Parathyroid adenoma (tissue), 2 donors: ENCODE measurements at regions not wholly inside any gene's neighbourhood (a gene's known extent, or its start where the extent isn't known, plus 50 kb on each side); places are given as distances from the start of the nearest gene placed in this dataset.

Source experiments
- H2AFZ ChIP-seq: fragments of 300-600 bp; sonication (generic); one replicate; pipeline ENCODE4 v1.7.0; 2017; ENCODE audit warnings: antibody characterized with exemption, mild to moderate bottlenecking
- H3K27ac ChIP-seq: fragments of 300-600 bp; sonication (generic); one replicate; pipeline ENCODE4 v1.7.0; 2017
- H3K27me3 ChIP-seq: fragments of 300-600 bp; sonication (generic); one replicate; pipeline ENCODE4 v1.7.0; 2017; ENCODE audit warnings: low read length; ENCODE audit not compliant: control insufficient read depth, insufficient read depth
- H3K36me3 ChIP-seq: fragments of 300-600 bp; sonication (generic); one replicate; pipeline ENCODE4 v1.7.0; 2017; ENCODE audit warnings: low read length; ENCODE audit not compliant: control insufficient read depth, insufficient read depth
- H3K4me1 ChIP-seq: fragments of 300-600 bp; sonication (generic); one replicate; pipeline ENCODE4 v1.7.0; 2017; ENCODE audit warnings: control low read depth
- H3K4me2 ChIP-seq: fragments of 300-600 bp; sonication (generic); one replicate; pipeline ENCODE4 v1.7.0; 2017; ENCODE audit warnings: low read length
- H3K4me3 ChIP-seq: fragments of 300-600 bp; sonication (generic); one replicate; pipeline ENCODE4 v1.7.0; 2017; ENCODE audit warnings: low read depth, low read length
- H3K79me2 ChIP-seq: fragments of 300-600 bp; sonication (generic); one replicate; pipeline ENCODE4 v1.7.0; 2017; ENCODE audit warnings: control low read depth
- H3K9ac ChIP-seq: fragments of 300-600 bp; sonication (generic); one replicate; pipeline ENCODE4 v1.7.0; 2017; ENCODE audit warnings: mild to moderate bottlenecking
- H3K9me3 ChIP-seq: fragments of 300-600 bp; sonication (generic); one replicate; pipeline ENCODE4 v1.7.0; 2017; ENCODE audit warnings: low read length; ENCODE audit not compliant: control insufficient read depth
- CTCF ChIP-seq: fragments of 300-600 bp; sonication (generic); IDR thresholded peaks from one replicate; pipeline ENCODE4 v1.7.0; 2017; ENCODE audit warnings: antibody characterized with exemption, mild to moderate bottlenecking
- donor health status: primary hyperparathyroidism.

- Histone ChIP-seq H3K4me3 (no peak overlapping the region), H3K36me3 (no peaks in the 10 kb centered on the region), H3K4me1 (no peaks in the 10 kb centered on the region), H3K27me3 (no peaks in the 10 kb centered on the region), H3K9ac (no peak overlapping the region), H3K9me3 (no peaks in the 10 kb centered on the region), H3K4me2 (no peak overlapping the region), H2AFZ (no peak overlapping the region), H3K27ac (no peak overlapping the region), H3K79me2 (no peaks in the 10 kb centered on the region)
- TF ChIP-seq CTCF = no peak
Measured at GRCh38 chr13:67366533-67366932, 136.4 kb upstream of the PCDH9 start.

GRCh38 chr13:67355812-67356476, 125.8 kb upstream of the PCDH9 start:
- H3K9ac ChIP-seq = no peak overlapping the region

GRCh38 chr13:67353941-67354340, 123.8 kb upstream of the PCDH9 start:
- Histone ChIP-seq H3K36me3 (no peaks in the 10 kb centered on the region), H3K4me3 (no peak overlapping the region), H2AFZ (no peak overlapping the region), H3K4me1 (no peaks in the 10 kb centered on the region), H3K27me3 (no peaks in the 10 kb centered on the region), H3K27ac (no peak overlapping the region), H3K9ac (no peak overlapping the region), H3K79me2 (no peaks in the 10 kb centered on the region), H3K4me2 (no peak overlapping the region), H3K9me3 (no peaks in the 10 kb centered on the region)
- no peak for TF ChIP-seq CTCF

More at GRCh38 chr13:67355812-67356476, 125.8 kb upstream of the PCDH9 start:
- no peak overlapping the region for H3K4me2 ChIP-seq
- no peak overlapping the region for H3K4me3 ChIP-seq
- TF ChIP-seq CTCF = no peak
- no peaks in the 10 kb centered on the region for H3K79me2 ChIP-seq
- no peak overlapping the region for H3K27ac ChIP-seq
- no peaks in the 10 kb centered on the region for H3K9me3 ChIP-seq
- no peaks in the 10 kb centered on the region for H3K27me3 ChIP-seq
- H3K4me1 ChIP-seq = no peaks in the 10 kb centered on the region
- H3K36me3 ChIP-seq = no peaks in the 10 kb centered on the region
- no peak overlapping the region for H2AFZ ChIP-seq

- no peak for TF ChIP-seq CTCF
Measured at GRCh38 chr13:67353031-67353430, 122.9 kb upstream of the PCDH9 start.

GRCh38 chr13:67351909-67352308, 121.8 kb upstream of the PCDH9 start:
- H3K4me2 ChIP-seq = no peak overlapping the region
- H3K36me3 ChIP-seq = no peaks in the 10 kb centered on the region
- H3K79me2 ChIP-seq = no peaks in the 10 kb centered on the region
- no peak overlapping the region for H2AFZ ChIP-seq
- H3K27me3 ChIP-seq = no peaks in the 10 kb centered on the region
- H3K9me3 ChIP-seq = no peaks in the 10 kb centered on the region
- H3K9ac ChIP-seq = no peak overlapping the region
- no peaks in the 10 kb centered on the region for H3K4me1 ChIP-seq
- no peak overlapping the region for H3K4me3 ChIP-seq
- H3K27ac ChIP-seq = no peak overlapping the region
- TF ChIP-seq CTCF = no peak

More at GRCh38 chr13:67353031-67353430, 122.9 kb upstream of the PCDH9 start:
- no peak overlapping the region for H2AFZ ChIP-seq
- H3K4me1 ChIP-seq = no peaks in the 10 kb centered on the region
- H3K27me3 ChIP-seq = no peaks in the 10 kb centered on the region
- no peak overlapping the region for H3K4me2 ChIP-seq
- H3K79me2 ChIP-seq = no peaks in the 10 kb centered on the region
- H3K27ac ChIP-seq = no peak overlapping the region
- no peaks in the 10 kb centered on the region for H3K36me3 ChIP-seq
- no peak overlapping the region for H3K9ac ChIP-seq
- no peaks in the 10 kb centered on the region for H3K9me3 ChIP-seq
- H3K4me3 ChIP-seq = no peak overlapping the region
